ENCODE measurements at regions not wholly inside any gene's neighbourhood (a gene's known extent, or its start where the extent isn't known, plus 50 kb on each side); places are given as distances from the start of the nearest gene placed in this dataset.
A peak's percentile ranks its signal among the peaks of the same experiment; 100 is the strongest.
"Not testable (repeated sequence)": the region's sequence is repeated elsewhere in the genome, so short reads cannot be mapped to it uniquely, and the experiment has no call there.

GRCh38 chrX:139388254-139388653 is 142.3 kb upstream of the F9 start:
- no peak overlapping the region for H3K4me3 ChIP-seq (ENCODE audit: control insufficient read depth, low read depth, low read length)
- no peak for TF ChIP-seq CTCF (conservative IDR thresholded peaks at IDR 0.05; ENCODE audit: control insufficient read depth, insufficient read depth, low read depth, low read length)
- peak; percentile 28 for DNase-seq (ENCODE audit: low read depth)

- no peak for DNase-seq (ENCODE audit: low read depth)
- no peak overlapping the region for H3K4me3 ChIP-seq (ENCODE audit: control insufficient read depth, low read depth, low read length)
- no peak for TF ChIP-seq CTCF (conservative IDR thresholded peaks at IDR 0.05; ENCODE audit: control insufficient read depth, insufficient read depth, low read depth, low read length)
Observed at GRCh38 chrX:139382529-139382928, 148.0 kb upstream of the F9 start.

GRCh38 chrX:139376547-139376946 is 154.0 kb upstream of the F9 start:
- H3K4me3 ChIP-seq (ENCODE audit: control insufficient read depth, low read depth, low read length); DNase-seq (ENCODE audit: low read depth): not testable (repeated sequence)

DNA sequence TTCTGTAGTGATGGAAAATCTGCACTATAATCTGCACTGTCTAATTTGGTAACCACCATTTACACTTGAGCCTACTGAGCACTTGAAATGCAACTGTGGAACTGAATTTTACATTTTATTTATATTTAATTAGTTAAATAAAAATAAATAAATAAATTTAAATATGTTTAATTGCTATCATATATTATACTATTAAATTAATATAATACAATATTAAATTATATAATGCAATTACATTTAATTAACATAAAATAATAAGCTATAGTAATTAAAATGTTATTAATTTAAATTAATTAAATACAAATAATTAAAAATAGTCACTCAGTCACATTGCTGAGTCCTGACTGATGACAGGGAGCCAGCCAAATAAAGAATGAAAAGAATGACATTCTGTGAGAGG is 170.2 kb upstream of the F9 start:
- H3K4me3 ChIP-seq (ENCODE audit: control insufficient read depth, low read depth, low read length) = no peak overlapping the region
- TF ChIP-seq CTCF (conservative IDR thresholded peaks at IDR 0.05; ENCODE audit: control insufficient read depth, insufficient read depth, low read depth, low read length) = no peak
- no peak for DNase-seq (ENCODE audit: low read depth)

- not testable (repeated sequence) for DNase-seq (ENCODE audit: low read depth); H3K4me3 ChIP-seq (ENCODE audit: control insufficient read depth, low read depth, low read length)
Observed at GRCh38 chrX:139342594-139342991, 187.9 kb upstream of the F9 start.

- not testable (repeated sequence) for H3K4me3 ChIP-seq (ENCODE audit: control insufficient read depth, low read depth, low read length); DNase-seq (ENCODE audit: low read depth)
Observed at GRCh38 chrX:139341855-139342593, 188.5 kb upstream of the F9 start.

- TF ChIP-seq CTCF (conservative IDR thresholded peaks at IDR 0.05; ENCODE audit: control insufficient read depth, insufficient read depth, low read depth, low read length) = no peak
- DNase-seq (ENCODE audit: low read depth) = no peak
- H3K4me3 ChIP-seq (ENCODE audit: control insufficient read depth, low read depth, low read length) = no peak overlapping the region
Observed at GRCh38 chrX:139332441-139332840, 198.1 kb upstream of the F9 start.

- DNase-seq (ENCODE audit: low read depth) = no peak
- no peak for TF ChIP-seq CTCF (conservative IDR thresholded peaks at IDR 0.05; ENCODE audit: control insufficient read depth, insufficient read depth, low read depth, low read length)
- H3K4me3 ChIP-seq (ENCODE audit: control insufficient read depth, low read depth, low read length) = no peak overlapping the region
Observed at GRCh38 chrX:139327355-139327754, 203.2 kb upstream of the F9 start.

Measured in fibroblast of mammary gland (primary cell).